Ishikawa (cell line): ENCODE measurements at regions not wholly inside any gene's neighbourhood (a gene's known extent, or its start where the extent isn't known, plus 50 kb on each side); places are given as distances from the start of the nearest gene placed in this dataset.

Source experiments
- CEBPB ChIP-seq: IDR thresholded peaks from 2 replicates; pipeline ENCODE4 v1.6.1; 2012
- CREB1 ChIP-seq: IDR thresholded peaks from 2 replicates; pipeline ENCODE4 v1.6.1; 2012; ENCODE audit warnings: low read depth
- EGR1 ChIP-seq: IDR thresholded peaks from 2 replicates; pipeline ENCODE4 v1.6.1; 2012
- EP300 ChIP-seq: IDR thresholded peaks from 2 replicates; pipeline ENCODE4 v1.6.1; 2012; ENCODE audit warnings: borderline replicate concordance
- FOXM1 ChIP-seq: IDR thresholded peaks from 2 replicates; pipeline ENCODE4 v1.6.1; 2012; ENCODE audit warnings: low read depth, borderline replicate concordance
- MAX ChIP-seq: IDR thresholded peaks from 2 replicates; pipeline ENCODE4 v1.6.1; 2012
- NFIC ChIP-seq: IDR thresholded peaks from 2 replicates; pipeline ENCODE4 v1.6.1; 2012
- RAD21 ChIP-seq: IDR thresholded peaks from 2 replicates; pipeline ENCODE4 v1.6.1; 2012; ENCODE audit warnings: low read depth
- REST ChIP-seq: IDR thresholded peaks from 2 replicates; pipeline ENCODE4 v1.6.1; 2012; ENCODE audit warnings: low read depth, mild to moderate bottlenecking
- TAF1 ChIP-seq: IDR thresholded peaks from 2 replicates; pipeline ENCODE4 v1.6.1; 2012; ENCODE audit warnings: low read depth, mild to moderate bottlenecking
- TCF12 ChIP-seq: IDR thresholded peaks from 2 replicates; pipeline ENCODE4 v1.6.1; 2012; ENCODE audit warnings: low read depth
- TEAD4 ChIP-seq: IDR thresholded peaks from 2 replicates; pipeline ENCODE4 v1.6.1; 2012
- USF1 ChIP-seq: IDR thresholded peaks from 2 replicates; pipeline ENCODE4 v1.6.1; 2012
- YY1 ChIP-seq: IDR thresholded peaks from 2 replicates; pipeline ENCODE4 v1.6.1; 2012; ENCODE audit warnings: low read depth
- ZBTB7A ChIP-seq: IDR thresholded peaks from 2 replicates; pipeline ENCODE4 v1.6.1; 2012; ENCODE audit warnings: low read depth

- TF ChIP-seq CREB1 (no peak), TCF12 (no peak), CEBPB (no peak), EGR1 (no peak), ZBTB7A (no peak), FOXM1 (no peak), RAD21 (no peak), TAF1 (no peak), TEAD4 (no peak), YY1 (no peak), MAX (no peak), EP300 (no peak), NFIC (no peak), REST (no peak), USF1 (no peak)
These were observed 115.6 kb upstream of the AGAP1 start for GRCh38 chr2:235378246-235378645.

GRCh38 chr2:235378944-235379343 lies 114.9 kb upstream of the AGAP1 start:
- TF ChIP-seq EP300 (no peak), CREB1 (no peak), TAF1 (no peak), ZBTB7A (no peak), MAX (no peak), REST (no peak)

- no peak for TF ChIP-seq TEAD4
- TF ChIP-seq MAX, result no peak
- no peak for TF ChIP-seq FOXM1
- TF ChIP-seq USF1, result no peak
- TF ChIP-seq CEBPB, result no peak
- no peak for TF ChIP-seq YY1
- TF ChIP-seq TAF1, result no peak
- no peak for TF ChIP-seq TCF12
- TF ChIP-seq ZBTB7A, result no peak
- no peak for TF ChIP-seq EP300
- no peak for TF ChIP-seq CREB1
- no peak for TF ChIP-seq REST
- TF ChIP-seq RAD21, result no peak
These were observed 112.5 kb upstream of the AGAP1 start for GRCh38 chr2:235381261-235381912.

GRCh38 chr2:235382179-235382578 lies 111.7 kb upstream of the AGAP1 start:
- no peak for TF ChIP-seq EGR1
- TF ChIP-seq TAF1, result no peak
- TF ChIP-seq MAX, result no peak
- TF ChIP-seq TEAD4, result no peak
- TF ChIP-seq CREB1, result no peak
- no peak for TF ChIP-seq FOXM1
- no peak for TF ChIP-seq NFIC
- no peak for TF ChIP-seq USF1
- TF ChIP-seq ZBTB7A, result no peak
- no peak for TF ChIP-seq YY1
- TF ChIP-seq REST, result no peak
